ENCODE measurements at regions not wholly inside any gene's neighbourhood (a gene's known extent, or its start where the extent isn't known, plus 50 kb on each side); places are given as distances from the start of the nearest gene placed in this dataset.

DNA sequence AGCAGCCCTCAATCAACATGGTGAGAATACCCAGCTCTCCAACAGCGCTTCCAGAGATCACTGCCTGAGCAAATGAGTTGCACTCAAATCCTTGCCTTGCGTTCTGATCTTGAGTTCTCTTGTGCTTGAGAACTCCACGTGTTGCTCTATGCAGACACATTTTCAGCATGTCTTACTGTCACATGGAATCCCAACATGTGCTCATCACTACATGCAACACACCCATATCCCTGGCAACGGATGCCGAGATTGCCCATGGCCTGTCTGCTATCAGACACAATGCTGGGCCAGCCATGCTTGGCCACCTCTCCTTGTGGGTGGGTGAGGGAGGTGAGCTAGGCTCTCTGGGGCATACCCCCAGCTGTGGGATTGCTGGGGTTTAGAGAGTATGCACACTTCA lies 91.9 kb upstream of the LDAH start:
- Histone ChIP-seq H3K36me3 (no peaks in the 10 kb centered on the region), H3K9me3 (no peaks in the 10 kb centered on the region), H3K4me3 (no peak overlapping the region), H3K4me1 (peaks cover 0 to 13% (median 0%) of the 10 kb centered on the region in 3 donors), H3K27me3 (no peaks in the 10 kb centered on the region), H3K27ac (no peak overlapping the region)
- WGBS, 2 donors (ENCODE audit: low coverage in 1 of 2), result 83 to 92% methylated on average over 2 to 4 of the region's 5 CpGs
- ATAC-seq, result no peak
- TF ChIP-seq EP300 (IDR thresholded peaks at IDR 0.05) (no peak), POLR2A (IDR thresholded peaks at IDR 0.05) (no peak), POLR2AphosphoS5 (IDR thresholded peaks at IDR 0.05) (no peak)
- TF ChIP-seq, protein P1, sequence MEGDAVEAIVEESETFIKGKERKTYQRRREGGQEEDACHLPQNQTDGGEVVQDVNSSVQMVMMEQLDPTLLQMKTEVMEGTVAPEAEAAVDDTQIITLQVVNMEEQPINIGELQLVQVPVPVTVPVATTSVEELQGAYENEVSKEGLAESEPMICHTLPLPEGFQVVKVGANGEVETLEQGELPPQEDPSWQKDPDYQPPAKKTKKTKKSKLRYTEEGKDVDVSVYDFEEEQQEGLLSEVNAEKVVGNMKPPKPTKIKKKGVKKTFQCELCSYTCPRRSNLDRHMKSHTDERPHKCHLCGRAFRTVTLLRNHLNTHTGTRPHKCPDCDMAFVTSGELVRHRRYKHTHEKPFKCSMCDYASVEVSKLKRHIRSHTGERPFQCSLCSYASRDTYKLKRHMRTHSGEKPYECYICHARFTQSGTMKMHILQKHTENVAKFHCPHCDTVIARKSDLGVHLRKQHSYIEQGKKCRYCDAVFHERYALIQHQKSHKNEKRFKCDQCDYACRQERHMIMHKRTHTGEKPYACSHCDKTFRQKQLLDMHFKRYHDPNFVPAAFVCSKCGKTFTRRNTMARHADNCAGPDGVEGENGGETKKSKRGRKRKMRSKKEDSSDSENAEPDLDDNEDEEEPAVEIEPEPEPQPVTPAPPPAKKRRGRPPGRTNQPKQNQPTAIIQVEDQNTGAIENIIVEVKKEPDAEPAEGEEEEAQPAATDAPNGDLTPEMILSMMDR (IDR thresholded peaks at IDR 0.05), result no peak

DNA sequence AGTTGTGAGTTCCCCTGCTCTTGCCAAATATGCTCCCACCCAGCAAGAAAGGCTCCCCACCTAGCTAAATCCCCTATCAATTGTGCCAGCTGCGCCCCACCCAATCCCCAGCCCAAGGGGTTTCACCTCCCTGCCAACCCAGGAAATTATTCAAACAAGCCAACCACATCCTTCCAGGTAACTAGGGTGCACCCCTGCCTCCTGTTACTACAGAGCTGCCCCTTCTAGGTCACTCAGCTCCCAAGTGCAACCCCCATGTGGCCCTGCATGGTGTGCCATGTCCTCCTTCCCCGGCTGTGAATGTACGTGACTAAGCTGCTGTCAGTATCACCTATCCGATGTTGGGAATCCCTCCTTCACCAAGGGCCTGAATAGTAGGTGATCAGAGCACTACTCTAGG lies 91.2 kb upstream of the LDAH start:
- peaks cover 0 to 13% (median 0%) of the 10 kb centered on the region in 3 donors for H3K4me1 ChIP-seq
- H3K4me3 ChIP-seq, result no peak overlapping the region
- H3K27me3 ChIP-seq, result no peaks in the 10 kb centered on the region
- ATAC-seq, result no peak
- H3K9me3 ChIP-seq, result no peaks in the 10 kb centered on the region
- TF ChIP-seq, protein P1 (IDR thresholded peaks at IDR 0.05), result no peak
- TF ChIP-seq EP300 (IDR thresholded peaks at IDR 0.05), result no peak
- TF ChIP-seq POLR2A (IDR thresholded peaks at IDR 0.05), result no peak
- TF ChIP-seq POLR2AphosphoS5 (IDR thresholded peaks at IDR 0.05), result no peak
- 93 to 94% methylated on average over 2 to 3 of the region's 4 CpGs for WGBS, 2 donors (ENCODE audit: low coverage in 1 of 2)
- H3K27ac ChIP-seq, result no peak overlapping the region
- no peaks in the 10 kb centered on the region for H3K36me3 ChIP-seq

DNA sequence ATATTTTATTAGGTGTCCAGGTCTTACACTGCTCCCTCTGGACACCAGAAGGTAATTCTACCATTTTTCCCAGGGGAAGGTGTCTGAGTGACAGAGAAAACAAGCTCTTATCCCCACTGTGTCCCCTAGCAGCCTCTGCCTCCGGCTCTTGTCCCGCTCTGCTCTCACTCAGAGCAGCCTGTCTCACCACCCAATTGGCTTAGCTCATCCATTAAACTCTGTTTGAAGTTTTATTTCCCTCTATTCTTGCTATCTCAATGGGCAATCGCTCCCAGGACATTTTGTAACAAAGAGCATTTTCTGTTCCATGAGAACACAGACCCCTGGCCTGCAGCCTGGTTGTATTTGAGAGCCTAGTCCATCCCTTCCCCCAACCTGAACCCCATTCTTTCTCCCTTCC lies 90.6 kb upstream of the LDAH start:
- H3K9me3 ChIP-seq, result no peaks in the 10 kb centered on the region
- H3K27me3 ChIP-seq, result no peaks in the 10 kb centered on the region
- H3K4me3 ChIP-seq, result no peak overlapping the region
- 42 to 78% methylated on average over 3 of the region's 3 CpGs for WGBS, 2 donors (ENCODE audit: low coverage in 1 of 2)
- no peak for ATAC-seq
- H3K4me1 ChIP-seq, result peaks cover 0 to 13% (median 0%) of the 10 kb centered on the region in 3 donors
- H3K27ac ChIP-seq, result no peak overlapping the region
- TF ChIP-seq POLR2A (IDR thresholded peaks at IDR 0.05) (no peak), POLR2AphosphoS5 (IDR thresholded peaks at IDR 0.05) (no peak), EP300 (IDR thresholded peaks at IDR 0.05) (no peak)
- TF ChIP-seq, protein P1 (IDR thresholded peaks at IDR 0.05), result no peak
- no peaks in the 10 kb centered on the region for H3K36me3 ChIP-seq

DNA sequence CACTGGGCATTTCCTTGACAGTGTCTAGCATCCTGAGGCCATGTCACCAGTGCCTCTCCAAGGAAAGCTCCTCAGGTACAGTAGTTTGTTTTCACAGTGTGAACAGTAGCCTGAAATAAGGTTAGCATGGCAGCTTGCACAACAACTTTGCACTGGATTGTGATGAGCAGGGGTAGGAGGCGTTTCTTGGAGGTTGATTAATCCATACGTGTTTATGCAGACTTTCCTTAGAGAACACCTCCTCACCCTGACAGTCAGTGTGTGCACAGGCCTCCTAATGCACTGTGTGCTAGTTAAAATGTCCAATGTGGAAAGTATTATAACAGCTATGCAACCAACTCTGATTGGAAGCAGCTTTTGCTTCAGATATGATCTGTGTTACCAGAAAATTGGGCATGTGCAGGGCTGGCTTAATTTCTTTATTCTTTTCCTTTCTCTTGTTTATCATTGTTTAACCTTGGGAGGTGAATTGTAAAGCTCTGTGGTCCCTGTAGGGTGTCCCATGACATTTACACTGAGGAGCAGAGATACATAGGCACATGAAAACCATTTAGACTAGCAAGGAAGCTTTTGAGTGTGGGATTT lies 77.2 kb upstream of the LDAH start:
- Histone ChIP-seq H3K4me1 (no peaks in the 10 kb centered on the region), H3K9me3 (no peaks in the 10 kb centered on the region), H3K27me3 (no peaks in the 10 kb centered on the region), H3K4me3 (no peak overlapping the region), H3K36me3 (no peaks in the 10 kb centered on the region), H3K27ac (no peak overlapping the region)
- 17 to 69% methylated on average over 1 to 2 of the region's 2 CpGs for WGBS, 2 donors (ENCODE audit: low coverage in 1 of 2)
- no peak for TF ChIP-seq POLR2A (IDR thresholded peaks at IDR 0.05)
- TF ChIP-seq POLR2AphosphoS5 (IDR thresholded peaks at IDR 0.05), result no peak
- no peak for TF ChIP-seq EP300 (IDR thresholded peaks at IDR 0.05)
- TF ChIP-seq, protein P1 (IDR thresholded peaks at IDR 0.05), result no peak
- ATAC-seq, result no peak

DNA sequence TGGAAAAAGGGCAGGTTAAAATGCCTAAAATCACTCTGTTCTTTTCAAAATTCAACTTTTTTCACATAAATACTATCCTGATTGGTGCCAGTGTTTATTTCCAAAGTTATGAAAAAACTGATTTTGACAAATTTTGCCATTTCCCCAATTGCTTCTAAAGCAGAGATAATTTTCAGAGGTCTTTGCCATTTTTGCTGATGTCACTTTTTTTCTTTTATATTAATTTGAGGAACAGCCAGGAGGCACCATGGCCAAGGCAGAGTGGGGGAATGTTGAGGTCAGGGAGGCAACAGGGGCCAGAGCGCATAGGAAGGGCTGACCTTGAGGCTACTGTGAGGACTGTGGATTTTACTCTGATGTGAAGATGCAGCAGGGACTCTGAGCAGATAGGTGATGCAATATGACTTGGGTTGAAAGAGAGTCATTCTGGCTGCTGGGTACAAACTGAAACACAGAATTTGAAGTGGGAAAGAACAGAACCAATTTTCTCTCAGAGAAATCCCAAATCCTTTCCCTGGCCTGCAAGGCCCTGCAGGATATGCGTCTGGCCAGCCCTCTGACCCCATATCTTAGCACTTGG lies 75.1 kb upstream of the LDAH start:
- Histone ChIP-seq H3K9me3 (peaks cover 0 to 4% (median 0%) of the 10 kb centered on the region in 3 donors), H3K4me3 (no peak overlapping the region), H3K27me3 (no peaks in the 10 kb centered on the region), H3K27ac (no peak overlapping the region), H3K4me1 (no peaks in the 10 kb centered on the region), H3K36me3 (no peaks in the 10 kb centered on the region)
- 47 to 88% methylated on average over 2 of the region's 2 CpGs for WGBS, 2 donors (ENCODE audit: low coverage in 1 of 2)
- TF ChIP-seq POLR2AphosphoS5 (IDR thresholded peaks at IDR 0.05) (no peak), EP300 (IDR thresholded peaks at IDR 0.05) (no peak), POLR2A (IDR thresholded peaks at IDR 0.05) (no peak)
- TF ChIP-seq, protein P1 (IDR thresholded peaks at IDR 0.05), result no peak
- no peak for ATAC-seq

All from gastroesophageal sphincter (tissue), 4 donors.